SU-DHL-6 (cell line): ENCODE measurements at regions not wholly inside any gene's neighbourhood (a gene's known extent, or its start where the extent isn't known, plus 50 kb on each side); places are given as distances from the start of the nearest gene placed in this dataset.

Experiments
- EZH2phosphoT487 ChIP-seq: fragments of 200-600 bp; sonication (generic), shearing (Covaris generic); conservative IDR thresholded peaks from 2 replicates; pipeline ENCODE4 v1.6.1; 2018; ENCODE audit warnings: mild to moderate bottlenecking, antibody characterized with exemption, low read length, moderate library complexity, mixed read lengths
- TF ChIP-seq, protein P1 (sequence below): fragments of 200-600 bp; sonication (generic); IDR thresholded peaks from one replicate; pipeline ENCODE4 v1.5.1; 2017; ENCODE audit warnings: antibody characterized with exemption, mild to moderate bottlenecking, low read length, moderate library complexity; ENCODE audit not compliant: insufficient read depth, poor library complexity, severe bottlenecking

DNA sequence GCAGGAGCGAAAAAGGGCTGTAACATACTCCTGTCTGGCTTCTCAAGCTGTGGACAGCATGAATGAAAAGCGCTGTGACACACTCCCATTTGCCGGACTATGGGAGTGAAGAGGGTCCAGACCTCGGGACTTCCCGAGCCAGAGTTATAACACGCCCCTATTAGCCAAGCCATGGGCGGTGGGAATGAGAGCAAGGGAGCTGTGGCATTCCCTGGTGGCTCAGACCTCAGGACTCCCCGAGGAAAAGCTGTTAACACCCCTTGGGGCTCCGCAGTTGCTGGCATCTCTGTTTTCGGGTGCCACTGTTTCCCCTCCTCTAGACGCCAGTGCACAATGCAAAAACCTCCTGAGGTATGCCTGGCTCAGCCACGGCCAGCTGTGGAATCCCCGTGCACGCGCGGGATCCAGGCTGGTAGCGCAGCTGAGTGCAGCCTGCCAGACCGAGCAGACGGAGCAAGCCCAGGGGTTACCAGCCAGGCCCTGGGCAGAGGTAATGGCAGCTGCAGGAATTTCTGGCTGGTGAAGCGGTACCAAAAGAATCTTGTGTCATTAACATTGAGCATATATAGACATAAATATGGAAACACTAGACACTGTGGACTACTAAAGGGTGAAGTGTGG lies 1534.6 kb upstream of the PRR20A start:
- TF ChIP-seq, protein P1, sequence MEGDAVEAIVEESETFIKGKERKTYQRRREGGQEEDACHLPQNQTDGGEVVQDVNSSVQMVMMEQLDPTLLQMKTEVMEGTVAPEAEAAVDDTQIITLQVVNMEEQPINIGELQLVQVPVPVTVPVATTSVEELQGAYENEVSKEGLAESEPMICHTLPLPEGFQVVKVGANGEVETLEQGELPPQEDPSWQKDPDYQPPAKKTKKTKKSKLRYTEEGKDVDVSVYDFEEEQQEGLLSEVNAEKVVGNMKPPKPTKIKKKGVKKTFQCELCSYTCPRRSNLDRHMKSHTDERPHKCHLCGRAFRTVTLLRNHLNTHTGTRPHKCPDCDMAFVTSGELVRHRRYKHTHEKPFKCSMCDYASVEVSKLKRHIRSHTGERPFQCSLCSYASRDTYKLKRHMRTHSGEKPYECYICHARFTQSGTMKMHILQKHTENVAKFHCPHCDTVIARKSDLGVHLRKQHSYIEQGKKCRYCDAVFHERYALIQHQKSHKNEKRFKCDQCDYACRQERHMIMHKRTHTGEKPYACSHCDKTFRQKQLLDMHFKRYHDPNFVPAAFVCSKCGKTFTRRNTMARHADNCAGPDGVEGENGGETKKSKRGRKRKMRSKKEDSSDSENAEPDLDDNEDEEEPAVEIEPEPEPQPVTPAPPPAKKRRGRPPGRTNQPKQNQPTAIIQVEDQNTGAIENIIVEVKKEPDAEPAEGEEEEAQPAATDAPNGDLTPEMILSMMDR: no peak
- no peak for TF ChIP-seq EZH2phosphoT487
